COLO668 (cell line): ENCODE measurements at regions not wholly inside any gene's neighbourhood (a gene's known extent, or its start where the extent isn't known, plus 50 kb on each side); places are given as distances from the start of the nearest gene placed in this dataset.

ENCODE experiments used
- DNase-seq: peaks from one replicate; lab custom pipeline; 2025; ENCODE audit not compliant: unreplicated experiment; lab: John Stamatoyannopoulos, UW

GRCh38 chr1:163730411-163730821 lies 408.7 kb downstream of the NUF2 start:
- peak; percentile 10 for DNase-seq

DNA sequence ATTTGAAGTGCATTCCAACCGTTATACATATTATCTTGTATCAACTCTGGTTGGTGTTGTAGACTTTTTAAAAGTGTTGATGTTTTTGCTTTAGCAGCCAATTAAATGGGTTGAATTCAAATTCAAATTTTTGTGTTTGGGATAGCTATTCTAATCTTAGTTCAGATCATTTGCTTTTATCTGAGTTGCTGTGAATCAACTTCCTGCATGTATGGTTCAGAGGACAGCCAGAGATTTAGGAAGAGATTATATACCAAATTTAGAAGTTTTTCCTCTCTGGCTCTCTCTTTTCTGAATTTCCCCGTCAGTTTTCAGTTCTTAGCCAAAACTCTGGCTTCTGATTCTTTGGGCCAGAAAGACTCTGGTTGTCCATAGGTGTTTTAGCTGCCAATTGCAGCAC lies 415.5 kb downstream of the NUF2 start:
- no peak for DNase-seq

- no peak for DNase-seq
Observed at GRCh38 chr1:163744301-163744887, 422.6 kb downstream of the NUF2 start.

DNA sequence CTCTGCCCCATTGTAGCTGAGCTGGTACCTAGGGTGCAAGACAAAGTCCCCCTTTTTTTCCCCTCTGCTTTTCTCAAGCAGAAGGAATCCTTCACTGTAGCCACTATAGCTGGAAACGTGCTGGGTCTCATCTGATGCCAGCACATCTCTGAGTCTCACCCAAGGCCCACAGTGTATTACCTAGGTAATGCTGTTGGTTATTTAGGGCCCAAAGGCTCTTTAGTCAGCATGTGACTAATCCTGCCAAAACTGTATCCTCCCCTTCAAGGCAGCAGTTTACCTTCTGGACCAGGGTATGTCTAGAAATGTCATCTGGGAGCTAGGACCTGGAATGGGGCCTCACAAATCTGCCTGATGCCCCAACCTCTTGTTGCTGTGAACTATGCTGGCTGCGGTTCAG lies 423.4 kb downstream of the NUF2 start:
- DNase-seq, result no peak

GRCh38 chr1:163747261-163747660 lies 425.5 kb downstream of the NUF2 start:
- no peak for DNase-seq

DNA sequence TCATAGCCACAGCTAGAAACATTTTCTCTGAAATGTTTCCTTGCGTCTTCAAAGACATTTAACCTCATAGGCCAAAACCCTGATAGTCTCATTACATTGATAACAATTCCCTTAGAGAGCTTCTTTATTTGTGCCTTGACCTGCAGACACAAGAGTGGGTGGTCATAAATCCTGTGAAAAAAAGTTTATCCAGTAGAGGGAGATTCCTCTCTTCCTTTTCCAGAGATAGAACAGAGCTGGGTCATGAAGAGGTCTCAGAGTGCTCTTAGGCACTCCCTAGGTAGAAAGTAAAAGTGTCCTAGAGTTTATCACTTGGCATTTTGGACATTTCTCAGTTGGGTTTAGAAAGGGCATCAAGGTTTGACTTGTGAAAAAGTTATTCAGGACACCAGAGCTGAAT lies 426.1 kb downstream of the NUF2 start:
- DNase-seq, result no peak

GRCh38 chr1:163758977-163759670 lies 437.4 kb downstream of the NUF2 start:
- DNase-seq, result no peak

- DNase-seq, result no peak
Observed at GRCh38 chr1:163761898-163762297, 440.1 kb downstream of the NUF2 start.

GRCh38 chr1:163766257-163766918 lies 444.6 kb downstream of the NUF2 start:
- DNase-seq, result no peak

DNA sequence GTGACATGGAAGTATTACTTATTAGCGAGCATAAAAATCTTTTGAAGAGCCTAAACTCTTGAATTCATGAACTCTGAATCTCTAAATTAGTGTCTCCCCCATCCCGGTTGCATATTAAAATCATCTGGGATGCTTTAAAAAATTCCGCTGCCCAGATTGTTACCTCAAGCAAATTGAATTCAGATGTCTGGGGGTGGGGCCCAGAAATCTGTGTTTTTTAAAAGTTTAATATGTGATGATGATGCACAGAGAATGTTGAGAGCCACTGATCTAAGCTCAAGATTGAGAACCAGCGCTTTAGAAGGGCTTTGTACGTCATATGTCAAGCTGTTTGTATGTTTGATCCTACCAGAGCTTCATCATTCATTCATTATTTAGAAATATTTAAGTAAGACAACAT lies 446.8 kb downstream of the NUF2 start:
- no peak for DNase-seq

GRCh38 chr1:163770265-163770664 lies 448.5 kb downstream of the NUF2 start:
- DNase-seq, result no peak

GRCh38 chr1:163771637-163772036 lies 449.9 kb downstream of the NUF2 start:
- DNase-seq, result no peak

GRCh38 chr1:163772246-163772645 lies 450.5 kb downstream of the NUF2 start:
- no peak for DNase-seq

DNA sequence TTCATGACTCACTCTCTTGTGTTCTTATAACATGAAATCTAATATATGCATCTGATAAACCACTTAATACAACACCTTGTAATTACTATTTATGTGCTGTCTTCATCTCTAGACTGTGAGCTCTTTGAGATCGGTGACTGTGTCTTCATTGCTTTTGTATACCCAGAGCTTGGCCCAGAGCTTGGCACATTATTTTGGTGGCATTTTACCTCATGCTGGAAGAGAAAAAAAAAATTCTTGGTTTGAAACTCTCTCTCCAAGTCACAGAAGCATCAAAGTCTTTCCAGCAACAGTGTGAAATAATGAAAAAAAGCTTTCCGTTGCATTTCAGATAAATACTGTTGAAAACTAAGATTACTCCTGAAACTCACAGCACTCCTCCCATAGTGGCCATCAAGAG lies 451.6 kb downstream of the NUF2 start:
- DNase-seq, result no peak

GRCh38 chr1:163774401-163774945 lies 452.7 kb downstream of the NUF2 start:
- no peak for DNase-seq

GRCh38 chr1:163774978-163775620 lies 453.3 kb downstream of the NUF2 start:
- no peak for DNase-seq

DNA sequence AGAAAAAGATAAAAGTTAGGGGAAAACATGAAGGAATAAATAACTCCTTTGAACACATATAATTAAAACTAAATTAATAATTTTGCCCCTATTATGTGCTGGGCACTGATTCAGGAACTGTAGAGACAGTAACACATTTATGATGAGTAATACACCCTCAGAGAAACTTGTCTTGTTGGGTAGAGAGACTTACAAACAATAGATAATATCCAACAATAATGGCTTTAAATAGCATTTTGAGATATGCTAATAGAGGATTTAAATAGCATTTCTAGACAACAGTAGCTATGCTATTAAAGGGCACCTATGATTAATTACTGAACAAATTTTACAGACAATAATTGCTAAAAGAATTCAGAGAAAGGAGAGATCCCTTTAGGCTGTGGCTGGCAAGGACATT lies 455.5 kb downstream of the NUF2 start:
- no peak for DNase-seq

- DNase-seq, result no peak
Observed at GRCh38 chr1:163781146-163781545, 459.4 kb downstream of the NUF2 start.

DNA sequence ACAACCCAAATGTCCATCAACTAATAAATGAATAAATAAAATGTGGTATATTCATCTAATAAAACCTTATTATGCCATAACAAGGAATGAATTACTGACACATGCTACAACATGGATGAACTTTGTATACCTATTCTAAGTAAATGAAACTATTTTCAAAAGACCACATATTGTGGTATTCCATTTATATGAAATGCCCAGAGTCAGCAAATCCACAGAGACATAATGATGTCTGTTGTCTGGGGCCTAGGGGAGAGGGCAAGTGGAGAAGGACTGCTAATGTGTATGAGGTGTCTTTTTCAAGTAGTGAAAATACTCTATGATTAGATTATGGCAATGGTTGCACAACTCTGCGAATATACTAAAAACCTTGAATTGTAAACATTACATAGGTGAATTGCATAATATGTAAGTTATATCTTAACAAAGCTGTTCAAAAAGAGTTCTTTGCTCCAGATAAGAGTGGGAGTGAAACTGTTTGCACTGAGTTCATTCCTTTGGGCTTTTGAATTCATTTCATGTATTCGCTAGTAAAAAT lies 464.2 kb downstream of the NUF2 start:
- DNase-seq, result no peak

DNA sequence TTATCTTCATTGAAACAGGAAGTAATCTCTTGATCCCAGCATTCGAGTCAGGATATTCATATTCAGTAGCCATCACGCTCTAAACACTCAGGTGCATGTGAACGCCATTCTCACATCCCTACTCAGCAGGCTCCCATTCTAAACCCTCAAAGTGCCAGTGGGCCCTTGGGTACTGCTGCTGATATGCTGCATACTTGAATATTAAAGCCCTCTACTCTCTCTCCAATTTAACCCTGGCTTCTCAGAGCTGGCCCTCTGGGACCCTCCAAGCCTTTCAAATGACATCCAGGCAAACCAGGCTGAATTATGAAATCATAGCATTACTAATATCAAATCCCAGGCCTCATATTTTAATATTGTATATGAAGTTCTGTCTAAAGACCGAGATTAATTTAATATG lies 468.2 kb downstream of the NUF2 start:
- DNase-seq, result no peak

DNA sequence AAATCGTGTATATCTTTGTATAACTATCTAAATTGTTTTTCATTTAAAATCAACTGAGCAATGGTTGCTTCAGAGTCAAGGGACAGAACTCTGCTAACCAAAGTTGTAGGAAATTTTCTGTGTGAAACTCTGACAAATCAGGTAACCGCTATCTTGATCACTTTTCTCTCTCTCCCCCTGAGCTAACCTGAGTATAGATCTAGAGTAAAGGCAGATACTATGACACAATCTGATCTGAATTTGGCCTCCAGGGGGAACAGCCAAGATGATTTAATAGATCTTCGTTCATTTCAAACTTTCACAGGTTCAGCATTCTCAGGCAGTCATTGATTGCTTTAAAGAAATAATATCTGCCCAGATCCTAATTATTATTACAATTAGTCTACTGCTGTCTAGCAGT lies 472.8 kb downstream of the NUF2 start:
- DNase-seq, result no peak
